BE2C (cell line): ENCODE measurements at regions not wholly inside any gene's neighbourhood (a gene's known extent, or its start where the extent isn't known, plus 50 kb on each side); places are given as distances from the start of the nearest gene placed in this dataset.

Source experiments
- DNase-seq: peaks from one replicate; pipeline ENCODE4 v3.0.0-alpha.2; 2020
- H3K27me3 ChIP-seq: fragments of 250-450 bp; sonication (Bioruptor Pico); 2 replicates; pipeline ENCODE4 v1.5.1; 2020; ENCODE audit warnings: mild to moderate bottlenecking
- H3K36me3 ChIP-seq: fragments of 250-450 bp; sonication (Bioruptor Pico); 2 replicates; pipeline ENCODE4 v1.5.1; 2020; ENCODE audit warnings: mild to moderate bottlenecking
- H3K4me1 ChIP-seq: fragments of 250-450 bp; sonication (Bioruptor Pico); 2 replicates; pipeline ENCODE4 v1.5.1; 2020
- H3K4me3 ChIP-seq: 2 replicates; pipeline ENCODE4 v1.5.1; 2011; ENCODE audit warnings: low read depth, low read length
- H3K9me3 ChIP-seq: fragments of 250-450 bp; sonication (Bioruptor Pico); 2 replicates; pipeline ENCODE4 v1.5.1; 2020
- CTCF ChIP-seq: IDR thresholded peaks from 2 replicates; pipeline ENCODE4 v1.5.1; 2012; ENCODE audit warnings: mild to moderate bottlenecking, low read depth, low read length

DNA sequence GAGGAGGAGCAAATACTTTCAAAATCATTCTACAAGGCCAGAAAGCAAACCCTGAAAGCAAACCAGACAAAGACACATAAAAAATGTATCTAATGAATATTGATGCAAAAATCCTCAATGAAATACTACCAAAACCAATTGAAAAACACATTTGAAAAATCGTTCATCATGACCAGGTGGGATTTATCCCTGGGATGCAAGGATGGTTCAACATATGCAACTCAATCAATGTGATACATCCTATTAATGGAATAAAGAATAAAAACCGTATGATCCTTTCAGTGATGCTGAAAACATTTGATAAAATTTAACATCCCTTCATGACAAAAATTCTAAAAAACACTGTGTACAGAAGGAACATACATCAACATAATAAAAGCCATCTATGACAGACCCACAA, 337.6 kb downstream of the NNT start:
- no peak overlapping the region for H3K4me3 ChIP-seq
- no peak for TF ChIP-seq CTCF
- H3K27me3 ChIP-seq = no peaks in the 10 kb centered on the region
- H3K36me3 ChIP-seq = no peaks in the 10 kb centered on the region
- DNase-seq = no peak
- no peaks in the 10 kb centered on the region; the same call in 1 of the 2 replicates for H3K9me3 ChIP-seq
- H3K4me1 ChIP-seq = no peaks in the 10 kb centered on the region

- TF ChIP-seq CTCF = no peak
- no peak for DNase-seq
- Histone ChIP-seq H3K4me1 (no peaks in the 10 kb centered on the region), H3K27me3 (no peaks in the 10 kb centered on the region), H3K9me3 (no peaks in the 10 kb centered on the region), H3K4me3 (no peak overlapping the region), H3K36me3 (no peaks in the 10 kb centered on the region)
These were observed 323.9 kb downstream of the NNT start for GRCh38 chr5:43926923-43927322.

DNA sequence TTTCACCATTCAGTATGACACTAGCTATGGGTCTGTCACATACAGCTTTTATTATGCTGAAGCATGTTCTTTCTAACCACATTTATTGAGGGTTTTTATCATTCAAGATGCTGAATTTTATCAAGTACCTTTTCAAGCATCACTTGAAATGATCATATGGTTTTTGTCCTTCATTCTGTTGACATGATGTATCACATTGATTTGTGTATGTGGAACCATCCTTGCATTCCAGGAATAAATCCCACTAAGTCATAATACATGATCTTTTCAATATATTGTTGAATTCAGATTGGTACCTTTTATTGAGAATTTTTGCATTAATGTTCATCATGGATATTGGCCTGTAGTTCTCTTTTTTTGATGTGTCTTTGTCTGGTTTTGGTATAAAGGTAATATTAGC, 317.4 kb downstream of the NNT start:
- H3K4me3 ChIP-seq = no peak overlapping the region
- no peaks in the 10 kb centered on the region for H3K4me1 ChIP-seq
- no peak for DNase-seq
- H3K9me3 ChIP-seq = no peaks in the 10 kb centered on the region
- no peak for TF ChIP-seq CTCF
- H3K36me3 ChIP-seq = no peaks in the 10 kb centered on the region
- no peaks in the 10 kb centered on the region for H3K27me3 ChIP-seq

GRCh38 chr5:43917925-43918324, 314.9 kb downstream of the NNT start:
- H3K9me3 ChIP-seq = no peaks in the 10 kb centered on the region
- no peaks in the 10 kb centered on the region for H3K27me3 ChIP-seq
- no peaks in the 10 kb centered on the region for H3K4me1 ChIP-seq
- H3K36me3 ChIP-seq = no peaks in the 10 kb centered on the region
- TF ChIP-seq CTCF = no peak
- H3K4me3 ChIP-seq = no peak overlapping the region
- no peak for DNase-seq

DNA sequence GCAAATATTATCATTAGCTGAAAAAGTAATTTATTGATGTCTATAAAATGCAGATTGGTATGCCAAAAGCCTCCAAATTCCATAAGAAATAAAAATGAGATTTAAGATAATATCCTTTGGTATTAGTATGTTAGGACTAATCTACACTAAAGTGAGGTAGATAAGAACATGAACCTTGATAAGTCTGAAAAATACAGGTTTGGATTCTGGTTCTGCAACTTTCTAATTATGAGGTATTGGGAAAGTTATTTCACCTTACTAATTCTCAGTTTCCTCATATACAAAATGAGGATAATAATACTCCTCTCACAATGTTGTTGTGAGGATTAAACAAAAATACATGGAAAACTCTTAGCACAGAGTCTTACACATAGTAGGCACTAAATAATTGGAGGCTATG, 300.1 kb downstream of the NNT start:
- no peak for DNase-seq
- Histone ChIP-seq H3K9me3 (no peaks in the 10 kb centered on the region), H3K4me1 (no peaks in the 10 kb centered on the region), H3K4me3 (no peak overlapping the region), H3K36me3 (no peaks in the 10 kb centered on the region), H3K27me3 (no peaks in the 10 kb centered on the region)
- TF ChIP-seq CTCF = no peak

DNA sequence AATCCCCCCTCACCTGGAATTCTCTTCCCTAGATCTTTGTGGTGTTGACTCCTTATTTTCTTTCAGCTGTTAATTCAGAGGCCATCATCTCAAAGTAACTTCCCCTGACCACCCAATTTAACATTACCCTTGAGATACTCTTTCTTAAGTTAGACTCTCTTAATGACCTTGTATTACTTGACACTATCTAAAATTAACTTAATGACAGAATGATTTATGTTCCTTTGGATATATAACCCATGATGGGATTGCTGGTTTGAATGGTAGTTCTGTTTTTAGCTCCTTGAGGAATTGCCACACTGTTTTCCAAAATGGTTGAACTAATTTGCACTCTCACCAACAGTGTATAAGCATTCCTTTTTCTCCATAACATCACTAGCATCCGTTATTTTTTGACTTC, 298.0 kb downstream of the NNT start:
- Histone ChIP-seq H3K27me3 (no peaks in the 10 kb centered on the region), H3K36me3 (no peaks in the 10 kb centered on the region), H3K9me3 (no peaks in the 10 kb centered on the region), H3K4me1 (no peaks in the 10 kb centered on the region), H3K4me3 (no peak overlapping the region)
- no peak for DNase-seq
- TF ChIP-seq CTCF = no peak
